ENCODE measurements at regions not wholly inside any gene's neighbourhood (a gene's known extent, or its start where the extent isn't known, plus 50 kb on each side); places are given as distances from the start of the nearest gene placed in this dataset.

DNA sequence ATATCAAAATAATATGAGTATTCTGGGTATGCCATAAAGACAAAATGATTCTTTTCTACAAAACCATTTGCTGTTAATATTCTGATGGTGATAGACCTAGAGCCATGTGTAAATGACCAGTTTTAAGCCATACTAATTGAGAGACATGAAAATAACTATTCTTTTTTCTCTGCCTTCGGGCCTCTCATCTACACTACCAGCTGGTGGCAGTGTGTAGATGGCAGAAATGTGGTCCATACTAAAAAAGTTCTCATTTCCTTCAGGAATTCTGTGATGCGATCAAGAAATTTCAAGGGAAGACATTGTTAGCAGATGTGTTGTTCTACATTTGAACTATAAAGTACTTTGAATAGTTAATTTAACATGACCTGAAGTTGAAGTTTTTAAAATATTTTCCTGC is 485.2 kb downstream of the TRIB2 start:
- Histone ChIP-seq H3K27ac (ENCODE audit: low read length) (no peak overlapping the region), H3K27me3 (ENCODE audit: control insufficient read depth, insufficient read depth, low read length) (no peaks in the 10 kb centered on the region), H3K9me3 (ENCODE audit: control insufficient read depth, insufficient read depth, low read depth, low read length) (no peaks in the 10 kb centered on the region), H3K4me3 (ENCODE audit: low read depth in 2 of 2, low read length in 2 of 2) (no peak overlapping the region), H3K4me1 (ENCODE audit: control insufficient read depth, insufficient read depth, low read length) (no peaks in the 10 kb centered on the region), H3K36me3 (ENCODE audit: control insufficient read depth, insufficient read depth, low read length) (no peaks in the 10 kb centered on the region)
- no TSS peak for BruUV-seq (replicated peaks)
- intact Hi-C loops (cut with micrococcal nuclease; ENCODE audit: unreplicated experiment) (no loop called here), in situ Hi-C loops (cut with HindIII; ENCODE audit: low pct_unique_long_range_greater_than_20kb, low sequenced_read_pairs) (no loop called here)
- ATAC-seq (no peak), DNase-seq (ENCODE audit: low read depth, low spot score) (no peak)
- POLR2A ChIA-PET: no interaction called here
- CTCF ChIA-PET: no interaction called here
- TF ChIP-seq TCF7L2 (IDR thresholded peaks at IDR 0.05; ENCODE audit: low read depth, low read length): no peak
- TF ChIP-seq SIN3A (IDR thresholded peaks at IDR 0.05; ENCODE audit: borderline replicate concordance, insufficient read depth, low read depth, low read length): no peak
- TF ChIP-seq POLR2AphosphoS5 (IDR thresholded peaks at IDR 0.05; ENCODE audit: low read depth, low read length): no peak
- TF ChIP-seq, protein P1, sequence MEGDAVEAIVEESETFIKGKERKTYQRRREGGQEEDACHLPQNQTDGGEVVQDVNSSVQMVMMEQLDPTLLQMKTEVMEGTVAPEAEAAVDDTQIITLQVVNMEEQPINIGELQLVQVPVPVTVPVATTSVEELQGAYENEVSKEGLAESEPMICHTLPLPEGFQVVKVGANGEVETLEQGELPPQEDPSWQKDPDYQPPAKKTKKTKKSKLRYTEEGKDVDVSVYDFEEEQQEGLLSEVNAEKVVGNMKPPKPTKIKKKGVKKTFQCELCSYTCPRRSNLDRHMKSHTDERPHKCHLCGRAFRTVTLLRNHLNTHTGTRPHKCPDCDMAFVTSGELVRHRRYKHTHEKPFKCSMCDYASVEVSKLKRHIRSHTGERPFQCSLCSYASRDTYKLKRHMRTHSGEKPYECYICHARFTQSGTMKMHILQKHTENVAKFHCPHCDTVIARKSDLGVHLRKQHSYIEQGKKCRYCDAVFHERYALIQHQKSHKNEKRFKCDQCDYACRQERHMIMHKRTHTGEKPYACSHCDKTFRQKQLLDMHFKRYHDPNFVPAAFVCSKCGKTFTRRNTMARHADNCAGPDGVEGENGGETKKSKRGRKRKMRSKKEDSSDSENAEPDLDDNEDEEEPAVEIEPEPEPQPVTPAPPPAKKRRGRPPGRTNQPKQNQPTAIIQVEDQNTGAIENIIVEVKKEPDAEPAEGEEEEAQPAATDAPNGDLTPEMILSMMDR (IDR thresholded peaks at IDR 0.05): peak; percentile 43; the same call in 1 of the 2 replicates

DNA sequence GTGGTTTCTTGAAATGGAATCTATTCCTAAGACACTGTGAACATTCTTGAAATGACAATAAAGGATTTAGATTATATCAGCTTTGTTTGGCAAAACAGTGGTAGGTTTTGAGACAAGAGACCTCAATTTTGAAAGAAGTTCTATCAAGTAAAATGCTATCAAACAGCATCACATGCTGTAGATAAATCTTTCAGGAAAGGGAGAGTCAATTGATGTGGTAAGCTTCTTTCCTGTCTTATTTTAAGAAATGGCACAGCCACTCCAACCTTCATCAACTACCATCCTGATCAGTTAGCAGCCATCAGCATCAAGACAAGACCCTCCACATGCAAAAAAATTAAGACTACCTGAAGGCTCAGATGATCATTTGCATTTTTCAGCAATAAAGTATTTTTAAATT is 495.4 kb downstream of the TRIB2 start:
- no TSS peak for BruUV-seq (replicated peaks)
- intact Hi-C loops (cut with micrococcal nuclease; ENCODE audit: unreplicated experiment) (no loop called here), in situ Hi-C loops (cut with HindIII; ENCODE audit: low pct_unique_long_range_greater_than_20kb, low sequenced_read_pairs) (no loop called here)
- H3K4me1 ChIP-seq (ENCODE audit: control insufficient read depth, insufficient read depth, low read length): no peaks in the 10 kb centered on the region
- no peak overlapping the region for H3K27ac ChIP-seq (ENCODE audit: low read length)
- H3K27me3 ChIP-seq (ENCODE audit: control insufficient read depth, insufficient read depth, low read length): no peaks in the 10 kb centered on the region
- no peaks in the 10 kb centered on the region for H3K36me3 ChIP-seq (ENCODE audit: control insufficient read depth, insufficient read depth, low read length)
- ChIA-PET POLR2A (no interaction called here), CTCF (no interaction called here)
- no peak for ATAC-seq
- no peak for DNase-seq (ENCODE audit: low read depth, low spot score)
- H3K4me3 ChIP-seq (ENCODE audit: low read depth in 2 of 2, low read length in 2 of 2): no peak overlapping the region
- TF ChIP-seq, protein P2, sequence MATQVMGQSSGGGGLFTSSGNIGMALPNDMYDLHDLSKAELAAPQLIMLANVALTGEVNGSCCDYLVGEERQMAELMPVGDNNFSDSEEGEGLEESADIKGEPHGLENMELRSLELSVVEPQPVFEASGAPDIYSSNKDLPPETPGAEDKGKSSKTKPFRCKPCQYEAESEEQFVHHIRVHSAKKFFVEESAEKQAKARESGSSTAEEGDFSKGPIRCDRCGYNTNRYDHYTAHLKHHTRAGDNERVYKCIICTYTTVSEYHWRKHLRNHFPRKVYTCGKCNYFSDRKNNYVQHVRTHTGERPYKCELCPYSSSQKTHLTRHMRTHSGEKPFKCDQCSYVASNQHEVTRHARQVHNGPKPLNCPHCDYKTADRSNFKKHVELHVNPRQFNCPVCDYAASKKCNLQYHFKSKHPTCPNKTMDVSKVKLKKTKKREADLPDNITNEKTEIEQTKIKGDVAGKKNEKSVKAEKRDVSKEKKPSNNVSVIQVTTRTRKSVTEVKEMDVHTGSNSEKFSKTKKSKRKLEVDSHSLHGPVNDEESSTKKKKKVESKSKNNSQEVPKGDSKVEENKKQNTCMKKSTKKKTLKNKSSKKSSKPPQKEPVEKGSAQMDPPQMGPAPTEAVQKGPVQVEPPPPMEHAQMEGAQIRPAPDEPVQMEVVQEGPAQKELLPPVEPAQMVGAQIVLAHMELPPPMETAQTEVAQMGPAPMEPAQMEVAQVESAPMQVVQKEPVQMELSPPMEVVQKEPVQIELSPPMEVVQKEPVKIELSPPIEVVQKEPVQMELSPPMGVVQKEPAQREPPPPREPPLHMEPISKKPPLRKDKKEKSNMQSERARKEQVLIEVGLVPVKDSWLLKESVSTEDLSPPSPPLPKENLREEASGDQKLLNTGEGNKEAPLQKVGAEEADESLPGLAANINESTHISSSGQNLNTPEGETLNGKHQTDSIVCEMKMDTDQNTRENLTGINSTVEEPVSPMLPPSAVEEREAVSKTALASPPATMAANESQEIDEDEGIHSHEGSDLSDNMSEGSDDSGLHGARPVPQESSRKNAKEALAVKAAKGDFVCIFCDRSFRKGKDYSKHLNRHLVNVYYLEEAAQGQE (IDR thresholded peaks at IDR 0.05; ENCODE audit: insufficient read depth in 1 of 2, low read depth in 2 of 2, low read length in 1 of 2): no peak
- TF ChIP-seq SIN3A (IDR thresholded peaks at IDR 0.05; ENCODE audit: borderline replicate concordance, insufficient read depth, low read depth, low read length): no peak
- no peak for TF ChIP-seq TCF7L2 (IDR thresholded peaks at IDR 0.05; ENCODE audit: low read depth, low read length)
- TF ChIP-seq, protein P1 (IDR thresholded peaks at IDR 0.05): no peak
- TF ChIP-seq POLR2AphosphoS5 (IDR thresholded peaks at IDR 0.05; ENCODE audit: low read depth, low read length): no peak
- peaks cover 6% of the 10 kb centered on the region; the same call in 1 of the 2 replicates for H3K9me3 ChIP-seq (ENCODE audit: control insufficient read depth, insufficient read depth, low read depth, low read length)

Measured in Panc1 (cell line).